Spinal cord (tissue), 9 donors: ENCODE measurements at regions not wholly inside any gene's neighbourhood (a gene's known extent, or its start where the extent isn't known, plus 50 kb on each side); places are given as distances from the start of the nearest gene placed in this dataset.
A peak's percentile ranks its signal among the peaks of the same experiment; 100 is the strongest.
"Not testable (repeated sequence)": the region's sequence is repeated elsewhere in the genome, so short reads cannot be mapped to it uniquely, and the experiment has no call there.

Source experiments
- DNase-seq, 6 donors: peaks; one replicate each; pipeline versions ENCODE4 v3.0.0 to v3.0.0-alpha.2; 2013 to 2015; ENCODE audit warnings: low spot score in 6 of 6, low read depth in 4 of 6
- H3K27ac ChIP-seq: one replicate; pipeline ENCODE4 v1.5.1; 2013; ENCODE audit warnings: low read depth, low read length, control low read depth
- H3K27me3 ChIP-seq: one replicate; pipeline ENCODE4 v1.6.1; 2013; ENCODE audit warnings: low read length; ENCODE audit not compliant: control insufficient read depth, insufficient read depth
- H3K36me3 ChIP-seq: one replicate; pipeline ENCODE4 v1.6.1; 2013; ENCODE audit warnings: low read length; ENCODE audit not compliant: control insufficient read depth, insufficient read depth
- H3K4me1 ChIP-seq: one replicate; pipeline ENCODE4 v1.6.1; 2013; ENCODE audit warnings: low read length; ENCODE audit not compliant: control insufficient read depth, insufficient read depth
- H3K4me3 ChIP-seq: one replicate; pipeline ENCODE4 v1.5.1; 2013; ENCODE audit warnings: low read depth, low read length, control low read depth
- H3K9me3 ChIP-seq: one replicate; pipeline ENCODE4 v1.6.1; 2013; ENCODE audit warnings: low read length; ENCODE audit not compliant: control insufficient read depth, insufficient read depth
- WGBS: methylation state at CpG from one replicate; pipeline ENCODE4 v1.1.5; 2013; ENCODE audit warnings: missing lambda C conversion rate; ENCODE audit not compliant: insufficient coverage; 5-methylcytosine and 5-hydroxymethylcytosine counted together
- donor health status: healthy.

DNA sequence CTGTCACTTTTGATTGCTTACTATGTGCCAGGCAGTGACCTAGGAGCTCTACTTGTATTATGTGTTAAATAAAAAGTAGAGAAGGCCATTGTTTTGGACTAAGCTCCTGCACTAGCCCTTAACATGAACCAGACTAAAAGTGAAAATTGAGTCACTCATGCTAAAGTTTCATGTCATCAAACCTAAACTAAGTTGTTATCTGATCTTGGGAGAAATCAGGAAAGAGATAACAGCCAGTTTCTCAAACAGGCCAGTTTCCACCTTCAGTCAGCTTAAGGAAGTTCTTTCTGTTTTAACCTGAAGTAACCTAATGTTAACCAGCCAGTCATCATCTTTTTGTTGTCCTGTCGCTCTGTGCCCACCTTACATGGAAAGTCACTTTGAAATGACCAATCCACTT lies 102.1 kb upstream of the MARK1 start:
- Histone ChIP-seq H3K36me3 (no peaks in the 10 kb centered on the region), H3K4me1 (no peaks in the 10 kb centered on the region), H3K27ac (no peak overlapping the region), H3K4me3 (no peak overlapping the region), H3K9me3 (no peaks in the 10 kb centered on the region), H3K27me3 (no peaks in the 10 kb centered on the region)
- DNase-seq = no peak
- 100% methylated on average over 1 of the region's 1 CpG for WGBS

DNA sequence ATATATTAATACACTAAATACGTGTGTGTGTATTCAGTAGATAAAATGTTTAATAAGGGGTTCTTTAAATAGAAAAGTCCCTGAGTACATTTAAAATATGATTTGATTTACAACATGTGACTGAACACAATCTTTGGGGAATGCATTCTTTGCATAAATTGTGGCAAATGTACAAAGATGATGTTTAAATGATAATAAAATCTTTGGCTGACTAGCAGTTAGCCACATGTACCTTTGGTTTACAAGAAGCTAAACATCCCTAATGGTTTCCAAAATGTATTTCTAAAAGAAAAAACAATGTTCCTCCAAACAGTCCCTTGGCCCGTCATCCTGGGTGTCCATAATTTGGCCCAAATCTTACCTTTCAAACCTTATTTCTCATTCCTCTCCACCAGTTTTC lies 106.4 kb upstream of the MARK1 start:
- Histone ChIP-seq H3K4me1 (no peaks in the 10 kb centered on the region), H3K27me3 (no peaks in the 10 kb centered on the region), H3K9me3 (no peaks in the 10 kb centered on the region), H3K4me3 (no peak overlapping the region), H3K27ac (no peak overlapping the region), H3K36me3 (no peaks in the 10 kb centered on the region)
- WGBS = 91% methylated on average over 1 of the region's 2 CpGs
- DNase-seq = peak in 1 of 6 donors; percentile 5

DNA sequence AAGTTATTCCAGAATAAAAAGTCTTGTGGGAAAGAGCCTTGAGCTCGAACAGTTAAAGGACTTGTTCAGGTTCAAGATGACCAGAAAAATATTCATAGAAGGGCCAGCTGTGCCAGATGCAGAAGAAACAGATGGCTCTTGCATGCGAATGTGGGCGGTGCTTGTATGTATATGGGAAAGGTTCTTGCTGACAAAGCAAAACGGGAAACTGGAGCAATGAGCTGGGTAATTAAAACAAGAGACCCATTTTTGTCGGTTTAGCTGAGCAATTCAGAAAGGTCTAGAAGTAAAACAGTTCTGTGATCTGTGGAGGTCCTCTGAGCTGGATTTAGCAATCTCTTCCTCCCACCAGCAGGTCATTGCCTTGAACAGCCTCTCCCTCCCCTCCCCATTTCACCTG lies 107.2 kb upstream of the MARK1 start:
- H3K4me3 ChIP-seq = no peak overlapping the region
- no peaks in the 10 kb centered on the region for H3K36me3 ChIP-seq
- WGBS = 60% methylated on average over 5 of the region's 5 CpGs
- no peaks in the 10 kb centered on the region for H3K9me3 ChIP-seq
- no peaks in the 10 kb centered on the region for H3K27me3 ChIP-seq
- no peak overlapping the region for H3K27ac ChIP-seq
- DNase-seq = peak in 1 of 6 donors; percentile 16
- H3K4me1 ChIP-seq = no peaks in the 10 kb centered on the region

DNA sequence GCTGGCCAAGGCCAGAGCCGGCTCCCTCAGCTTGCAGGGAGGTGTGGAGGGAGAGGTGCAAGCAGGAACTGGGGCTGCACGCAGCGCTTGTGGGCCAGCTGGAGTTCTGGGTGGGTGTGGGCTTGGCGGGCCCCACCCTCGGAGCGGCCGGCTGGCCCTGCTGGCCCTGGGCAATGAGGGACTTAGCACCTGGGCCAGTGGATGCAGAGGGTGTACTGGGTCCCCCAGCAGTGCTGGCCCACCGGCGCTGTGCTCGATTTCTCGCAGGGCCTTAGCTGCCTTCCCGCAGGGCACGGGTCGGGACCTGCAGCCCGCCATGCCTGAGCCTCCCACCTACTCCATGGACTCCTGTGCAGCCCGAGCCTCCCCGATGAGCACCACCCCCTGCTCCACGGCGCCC lies 115.6 kb upstream of the MARK1 start:
- not testable (repeated sequence) for H3K36me3 ChIP-seq, H3K27ac ChIP-seq, H3K4me1 ChIP-seq, DNase-seq, H3K9me3 ChIP-seq, H3K4me3 ChIP-seq, H3K27me3 ChIP-seq
- WGBS = 98% methylated on average over 16 of the region's 19 CpGs

DNA sequence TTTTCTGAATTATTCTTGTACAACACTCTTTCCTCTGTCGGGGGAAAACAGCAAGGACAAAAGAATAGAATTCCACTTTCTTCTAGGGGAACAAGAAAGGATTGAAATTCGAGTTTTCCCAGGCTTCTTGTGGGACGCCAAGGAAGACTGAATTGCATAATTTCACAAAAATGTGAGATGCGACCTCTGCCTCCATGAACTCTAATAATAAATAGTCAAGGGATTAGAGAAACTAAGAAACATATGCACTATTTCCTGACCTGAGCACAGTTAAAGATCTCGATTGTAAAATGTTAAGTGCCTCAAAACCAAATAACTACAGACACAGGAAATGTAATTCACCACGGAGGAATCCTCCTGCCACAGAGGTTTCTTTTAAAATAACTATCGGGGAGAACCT lies 117.3 kb upstream of the MARK1 start:
- Histone ChIP-seq H3K27me3 (no peaks in the 10 kb centered on the region), H3K27ac (no peak overlapping the region), H3K36me3 (no peaks in the 10 kb centered on the region), H3K4me1 (peaks cover 2% of the 10 kb centered on the region), H3K9me3 (no peaks in the 10 kb centered on the region), H3K4me3 (no peak overlapping the region)
- DNase-seq = peak in 1 of 6 donors; percentile 14
- no CpG with 5 or more reads among the region's 7 CpGs for WGBS

DNA sequence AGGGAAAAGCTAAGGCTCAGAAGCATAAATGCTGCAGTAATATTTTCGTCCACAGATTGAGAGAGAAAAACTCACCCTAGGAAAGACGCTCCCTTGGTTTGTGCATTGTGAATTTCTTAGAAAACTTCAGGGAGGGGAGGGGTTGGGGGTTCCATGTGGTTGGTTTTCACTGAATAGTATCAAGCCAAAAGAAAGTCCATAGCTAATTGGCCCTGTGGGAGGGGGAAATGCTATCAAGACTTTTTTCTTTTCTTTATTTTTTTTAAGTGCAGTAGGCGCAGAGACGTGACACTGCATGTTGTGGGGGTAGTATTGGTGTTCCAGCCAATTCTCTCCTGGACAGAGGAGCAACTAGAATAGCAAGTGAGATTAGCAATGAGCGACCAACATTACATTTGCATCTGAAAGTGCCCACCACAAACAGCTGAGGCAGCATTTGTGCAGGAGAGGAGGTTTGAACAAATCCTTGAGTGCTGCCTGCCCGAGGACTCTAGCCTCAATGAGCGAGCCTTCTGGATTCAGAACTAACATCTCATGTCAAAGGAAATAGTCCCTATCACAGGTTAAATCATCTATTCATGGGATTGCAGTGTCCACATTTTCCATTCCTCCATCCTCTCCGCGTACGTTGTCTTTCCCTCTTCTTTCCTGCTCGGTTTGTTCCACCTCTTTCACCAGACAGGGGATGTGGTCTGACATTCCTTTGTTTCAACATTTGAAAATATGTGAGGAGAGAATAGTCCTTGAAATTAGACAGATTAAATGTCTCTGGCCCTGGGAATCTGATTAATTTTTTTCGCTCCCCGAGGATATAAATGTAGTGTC lies 118.0 kb upstream of the MARK1 start:
- Histone ChIP-seq H3K4me3 (no peak overlapping the region), H3K9me3 (no peaks in the 10 kb centered on the region), H3K4me1 (peaks cover 2% of the 10 kb centered on the region), H3K36me3 (no peaks in the 10 kb centered on the region), H3K27me3 (no peaks in the 10 kb centered on the region), H3K27ac (no peak overlapping the region)
- 26% methylated on average over 5 of the region's 13 CpGs for WGBS
- peak in 2 of 6 donors; percentile 77 to 79 for DNase-seq

DNA sequence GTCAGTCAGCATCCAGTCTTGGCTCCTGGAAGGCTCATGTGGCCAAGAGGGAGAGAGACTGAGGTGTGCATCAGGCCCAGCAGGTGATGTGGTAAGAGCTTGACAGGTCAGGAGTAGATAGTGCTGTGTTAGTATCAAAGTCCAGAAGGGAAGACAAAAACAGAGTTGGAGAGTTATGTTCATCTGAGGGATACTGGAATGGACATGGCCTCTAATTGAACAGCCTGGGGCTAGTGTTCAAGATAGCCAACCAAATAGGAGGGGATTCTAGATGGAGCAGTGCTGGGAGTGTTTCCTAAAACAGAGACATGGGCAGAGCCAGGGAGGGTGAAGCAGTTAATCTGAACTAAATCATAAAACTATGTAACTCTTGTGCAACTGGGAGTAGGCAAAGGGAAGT lies 120.7 kb upstream of the MARK1 start:
- Histone ChIP-seq H3K27me3 (no peaks in the 10 kb centered on the region), H3K4me3 (no peak overlapping the region), H3K27ac (no peak overlapping the region), H3K9me3 (no peaks in the 10 kb centered on the region), H3K36me3 (no peaks in the 10 kb centered on the region), H3K4me1 (peaks cover 2% of the 10 kb centered on the region)
- no peak for DNase-seq

DNA sequence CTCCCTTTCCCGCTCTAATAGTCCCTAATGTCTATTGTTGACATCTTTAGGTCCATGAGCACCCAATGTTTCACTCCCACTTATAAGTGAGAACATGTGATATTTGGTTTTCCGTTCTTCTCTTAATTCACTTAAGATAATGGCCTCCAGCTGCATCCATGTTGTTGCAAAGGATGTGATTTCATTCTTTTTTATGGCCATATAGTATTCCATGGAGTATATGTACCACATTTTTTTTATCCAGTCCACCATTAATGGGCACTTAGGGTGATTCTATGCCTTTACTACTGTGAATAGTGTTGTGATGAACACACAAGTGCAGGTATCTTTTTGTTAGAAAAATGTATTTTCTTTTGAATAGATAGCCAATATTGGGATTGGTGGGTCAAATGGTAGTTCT lies 126.0 kb upstream of the RAB3GAP2 start:
- no peak for DNase-seq
- no peaks in the 10 kb centered on the region for H3K27me3 ChIP-seq
- no peaks in the 10 kb centered on the region for H3K4me1 ChIP-seq
- H3K4me3 ChIP-seq = no peak overlapping the region
- no peaks in the 10 kb centered on the region for H3K9me3 ChIP-seq
- WGBS = no CpG with 5 or more reads among the region's 2 CpGs
- H3K27ac ChIP-seq = no peak overlapping the region
- H3K36me3 ChIP-seq = no peaks in the 10 kb centered on the region

DNA sequence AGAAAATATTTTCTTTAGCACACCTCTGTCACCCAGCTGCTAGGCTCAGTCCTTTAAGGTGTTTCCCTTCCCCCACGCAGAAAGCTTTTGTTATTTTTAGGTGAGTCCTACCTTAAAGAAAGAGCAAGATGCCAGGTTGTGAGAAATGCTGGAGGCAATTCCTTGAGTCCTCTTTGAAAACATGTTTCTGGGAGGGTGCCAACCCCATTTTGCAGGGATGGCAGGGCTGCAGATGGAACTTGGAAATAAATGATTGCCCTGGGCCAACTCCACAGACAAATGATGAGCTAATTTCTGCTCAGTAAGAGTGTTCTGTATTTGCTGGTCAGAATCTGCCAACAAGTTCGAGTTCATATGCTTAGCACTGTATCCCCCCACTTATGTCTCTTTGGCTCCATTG lies 119.2 kb upstream of the RAB3GAP2 start:
- Histone ChIP-seq H3K27me3 (peaks cover 2% of the 10 kb centered on the region), H3K36me3 (no peaks in the 10 kb centered on the region), H3K4me1 (peaks cover 2% of the 10 kb centered on the region), H3K9me3 (no peaks in the 10 kb centered on the region), H3K4me3 (no peak overlapping the region), H3K27ac (no peak overlapping the region)
- no CpG with 5 or more reads among the region's 2 CpGs for WGBS
- DNase-seq = peak in 2 of 6 donors; percentile 78 to 85

DNA sequence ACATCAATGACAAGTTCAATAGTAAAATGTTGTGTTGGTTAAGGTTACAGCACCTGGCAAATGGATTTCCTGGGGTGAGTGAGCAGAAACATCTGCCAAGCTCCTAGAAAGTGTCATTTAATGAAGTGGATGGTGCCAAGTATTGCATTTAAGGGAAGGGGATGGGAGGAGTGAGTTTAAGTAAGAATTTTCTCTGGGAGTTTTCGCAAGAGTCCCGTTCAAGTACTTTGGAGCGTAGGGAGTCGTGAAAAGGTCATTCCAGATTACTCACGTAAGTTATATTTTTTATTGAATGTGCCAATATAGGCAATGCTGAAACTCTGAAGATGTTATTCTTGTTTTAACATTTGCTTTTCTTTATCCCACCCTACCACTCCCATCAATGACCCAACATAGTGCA lies 117.4 kb upstream of the RAB3GAP2 start:
- 82% methylated on average over 5 of the region's 5 CpGs for WGBS
- peak in 2 of 6 donors; percentile 9 to 25 for DNase-seq
- peaks cover 2% of the 10 kb centered on the region for H3K4me1 ChIP-seq
- no peak overlapping the region for H3K27ac ChIP-seq
- peaks cover 2% of the 10 kb centered on the region for H3K9me3 ChIP-seq
- H3K27me3 ChIP-seq = peaks cover 2% of the 10 kb centered on the region
- H3K4me3 ChIP-seq = no peak overlapping the region
- no peaks in the 10 kb centered on the region for H3K36me3 ChIP-seq
